Neural crest cell (in vitro differentiated cells): ENCODE measurements at regions not wholly inside any gene's neighbourhood (a gene's known extent, or its start where the extent isn't known, plus 50 kb on each side); places are given as distances from the start of the nearest gene placed in this dataset.

Experiments used
- DNase-seq: peaks from one replicate; pipeline ENCODE4 v3.0.0; 2021; ENCODE audit warnings: low read depth, mixed read lengths, low spot score
- H3K27ac Mint-ChIP-seq: one replicate; pipeline ENCODE4 v1.8.0; 2021; ENCODE audit warnings: mild to moderate bottlenecking, mixed read lengths; ENCODE audit not compliant: unreplicated experiment
- H3K27me3 Mint-ChIP-seq: 2 replicates; pipeline ENCODE4 v1.8.0; 2021; ENCODE audit warnings: low read depth, mild to moderate bottlenecking, mixed read lengths
- H3K36me3 Mint-ChIP-seq: 2 replicates; pipeline ENCODE4 v1.8.0; 2021; ENCODE audit warnings: low read depth, mild to moderate bottlenecking, mixed read lengths
- H3K4me1 Mint-ChIP-seq: 2 replicates; pipeline ENCODE4 v1.8.0; 2021; ENCODE audit warnings: mixed read lengths
- H3K4me3 Mint-ChIP-seq: one replicate; pipeline ENCODE4 v1.8.0; 2021; ENCODE audit warnings: mild to moderate bottlenecking, mixed read lengths
- H3K9me3 Mint-ChIP-seq: 2 replicates; pipeline ENCODE4 v1.8.0; 2021; ENCODE audit warnings: mixed read lengths
- TF ChIP-seq, protein P1 (sequence below): fragments of 200-600 bp; sonication (generic); conservative IDR thresholded peaks from 2 replicates; pipeline ENCODE4 v1.5.0; 2021; ENCODE audit warnings: antibody characterized with exemption, mild to moderate bottlenecking

DNA sequence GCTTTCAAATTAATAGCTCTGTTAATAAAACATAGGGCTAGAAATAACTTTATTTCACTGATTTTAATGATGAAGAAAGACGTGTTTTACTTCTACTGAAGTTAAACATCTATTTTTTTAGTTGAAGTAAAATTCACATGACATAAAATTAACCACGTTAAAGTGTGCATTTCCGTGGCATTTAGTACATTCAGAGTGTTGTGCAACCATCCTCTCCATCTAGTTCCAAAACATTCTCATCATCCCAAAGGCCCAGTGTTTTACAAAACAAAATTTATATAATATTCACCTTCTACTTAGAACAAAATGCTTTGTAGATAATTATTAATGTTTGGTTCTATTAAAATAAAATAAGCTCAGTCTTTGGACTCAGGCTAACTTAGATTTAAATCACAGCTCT lies 108.5 kb upstream of the GNG12 start:
- TF ChIP-seq, protein P1, sequence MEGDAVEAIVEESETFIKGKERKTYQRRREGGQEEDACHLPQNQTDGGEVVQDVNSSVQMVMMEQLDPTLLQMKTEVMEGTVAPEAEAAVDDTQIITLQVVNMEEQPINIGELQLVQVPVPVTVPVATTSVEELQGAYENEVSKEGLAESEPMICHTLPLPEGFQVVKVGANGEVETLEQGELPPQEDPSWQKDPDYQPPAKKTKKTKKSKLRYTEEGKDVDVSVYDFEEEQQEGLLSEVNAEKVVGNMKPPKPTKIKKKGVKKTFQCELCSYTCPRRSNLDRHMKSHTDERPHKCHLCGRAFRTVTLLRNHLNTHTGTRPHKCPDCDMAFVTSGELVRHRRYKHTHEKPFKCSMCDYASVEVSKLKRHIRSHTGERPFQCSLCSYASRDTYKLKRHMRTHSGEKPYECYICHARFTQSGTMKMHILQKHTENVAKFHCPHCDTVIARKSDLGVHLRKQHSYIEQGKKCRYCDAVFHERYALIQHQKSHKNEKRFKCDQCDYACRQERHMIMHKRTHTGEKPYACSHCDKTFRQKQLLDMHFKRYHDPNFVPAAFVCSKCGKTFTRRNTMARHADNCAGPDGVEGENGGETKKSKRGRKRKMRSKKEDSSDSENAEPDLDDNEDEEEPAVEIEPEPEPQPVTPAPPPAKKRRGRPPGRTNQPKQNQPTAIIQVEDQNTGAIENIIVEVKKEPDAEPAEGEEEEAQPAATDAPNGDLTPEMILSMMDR, result no peak
- no peak overlapping the region for H3K27ac Mint-ChIP-seq
- no peak for DNase-seq
- no peaks in the 10 kb centered on the region for H3K36me3 Mint-ChIP-seq
- H3K4me1 Mint-ChIP-seq, result peaks cover 35% of the 10 kb centered on the region
- H3K4me3 Mint-ChIP-seq, result no peak overlapping the region
- H3K9me3 Mint-ChIP-seq, result peaks cover 2% of the 10 kb centered on the region
- no peaks in the 10 kb centered on the region for H3K27me3 Mint-ChIP-seq

DNA sequence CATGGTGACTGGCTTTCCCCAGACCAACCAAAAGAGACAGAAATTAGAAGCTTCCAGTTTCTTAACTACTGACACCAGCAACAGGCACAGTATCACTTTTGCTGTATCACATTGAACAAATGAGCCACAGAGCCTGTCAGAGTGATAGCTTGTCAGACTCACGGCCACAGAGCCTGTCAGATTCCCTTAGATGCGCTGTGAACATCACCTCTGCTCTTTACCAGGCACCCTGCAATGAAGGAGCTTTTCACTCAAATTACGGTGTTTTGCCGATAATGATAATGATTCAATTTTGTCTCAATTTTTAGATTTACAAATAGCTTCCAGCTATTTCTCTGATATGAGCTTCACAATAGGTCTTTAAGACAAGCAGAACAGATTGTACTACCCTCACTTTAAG lies 107.9 kb upstream of the GNG12 start:
- H3K4me3 Mint-ChIP-seq, result no peak overlapping the region
- H3K36me3 Mint-ChIP-seq, result no peaks in the 10 kb centered on the region
- DNase-seq, result no peak
- H3K27ac Mint-ChIP-seq, result no peak overlapping the region
- H3K9me3 Mint-ChIP-seq, result peaks cover 2% of the 10 kb centered on the region
- peaks cover 31% of the 10 kb centered on the region for H3K4me1 Mint-ChIP-seq
- TF ChIP-seq, protein P1, result no peak
- no peaks in the 10 kb centered on the region for H3K27me3 Mint-ChIP-seq

DNA sequence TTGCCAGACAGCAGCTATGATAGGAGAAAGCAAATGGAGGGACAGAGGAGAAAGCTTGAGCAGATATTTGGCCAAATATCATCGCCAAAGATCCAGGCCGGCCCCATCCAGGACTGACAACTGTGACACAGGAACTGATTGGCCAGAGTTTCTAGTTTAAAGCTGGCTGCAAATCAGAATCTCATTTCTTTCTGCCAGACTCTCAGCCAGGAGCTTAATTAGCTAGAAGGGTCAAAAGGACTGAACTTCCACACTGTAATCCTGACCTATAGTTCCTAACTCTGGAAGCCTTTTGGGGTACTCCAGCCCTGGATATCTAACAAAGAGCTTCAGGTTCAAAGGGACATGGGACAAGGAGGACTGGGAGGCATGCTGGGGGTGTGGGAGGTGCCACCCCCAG lies 106.7 kb upstream of the GNG12 start:
- Mint-ChIP-seq H3K27ac (no peak overlapping the region), H3K9me3 (no peaks in the 10 kb centered on the region), H3K27me3 (no peaks in the 10 kb centered on the region), H3K36me3 (no peaks in the 10 kb centered on the region), H3K4me3 (no peak overlapping the region), H3K4me1 (peaks cover 23% of the 10 kb centered on the region)
- TF ChIP-seq, protein P1, result no peak
- DNase-seq, result no peak

DNA sequence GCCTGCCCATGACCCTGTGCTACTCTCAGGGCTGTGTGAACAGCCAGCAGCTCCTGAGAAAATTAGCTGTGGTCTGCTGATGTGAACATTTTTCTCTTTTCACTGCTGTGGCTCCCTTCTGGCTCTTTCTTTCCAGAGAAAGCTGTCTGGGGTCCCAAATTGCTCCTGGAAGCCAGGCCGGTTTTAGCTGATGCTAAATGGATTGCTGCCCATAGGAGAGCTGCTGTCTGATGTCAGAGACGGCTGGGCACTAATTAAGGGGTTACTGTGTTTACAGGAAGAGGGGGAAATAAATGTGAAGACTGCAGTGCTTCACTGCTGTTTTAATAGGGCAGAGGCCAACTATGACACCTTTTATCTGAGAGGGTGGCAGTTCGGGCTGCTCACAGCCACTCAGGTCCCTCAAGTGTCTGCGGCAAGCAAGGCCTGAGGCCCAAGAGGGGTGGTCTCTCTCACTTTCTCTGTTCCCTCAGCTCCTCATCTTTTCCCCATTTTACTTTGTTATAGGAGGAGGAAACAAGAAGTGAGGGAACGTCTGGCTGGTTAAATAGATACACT lies 106.0 kb upstream of the GNG12 start:
- Mint-ChIP-seq H3K4me3 (no peak overlapping the region), H3K27me3 (no peaks in the 10 kb centered on the region), H3K4me1 (peaks cover 23% of the 10 kb centered on the region), H3K27ac (no peak overlapping the region), H3K36me3 (no peaks in the 10 kb centered on the region), H3K9me3 (no peaks in the 10 kb centered on the region)
- TF ChIP-seq, protein P1, result no peak
- DNase-seq, result no peak

DNA sequence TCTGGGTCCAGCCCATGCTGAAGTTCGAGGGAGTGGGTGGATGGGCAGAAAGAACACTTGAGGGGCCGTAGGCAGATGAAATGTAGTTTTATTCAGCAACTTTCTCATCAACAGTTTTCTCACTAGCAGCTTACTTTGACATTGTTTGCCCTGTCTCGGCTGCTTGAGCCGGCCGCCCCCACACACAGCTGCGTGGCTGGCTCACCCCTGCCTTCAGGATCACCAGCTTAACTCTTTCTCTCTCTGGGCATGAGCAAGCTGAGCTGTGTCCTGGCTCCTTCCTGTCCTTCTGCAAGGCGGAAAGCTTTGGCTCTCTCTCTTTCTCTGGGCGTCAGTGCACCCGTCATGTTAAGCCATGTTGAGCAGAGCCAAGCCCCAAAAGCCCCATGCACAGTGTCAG lies 104.4 kb upstream of the GNG12 start:
- no peak overlapping the region for H3K4me3 Mint-ChIP-seq
- no peak overlapping the region for H3K27ac Mint-ChIP-seq
- no peaks in the 10 kb centered on the region for H3K36me3 Mint-ChIP-seq

More for the DNA sequence above, 104.4 kb upstream of the GNG12 start:
- Mint-ChIP-seq H3K9me3 (no peaks in the 10 kb centered on the region), H3K27me3 (no peaks in the 10 kb centered on the region), H3K4me1 (peaks cover 23% of the 10 kb centered on the region)
- no peak for DNase-seq
- TF ChIP-seq, protein P1, result no peak
